GM23338 (cell line): ENCODE measurements at regions not wholly inside any gene's neighbourhood (a gene's known extent, or its start where the extent isn't known, plus 50 kb on each side); places are given as distances from the start of the nearest gene placed in this dataset.

Source experiments
- ATAC-seq: fragments of 200-7000 bp; cut with Tn5 transposase; 3 replicates; pipeline ENCODE4 v1.9.1; 2020
- DNase-seq: peaks from one replicate; pipeline ENCODE4 v3.0.0-alpha.2; 2015; ENCODE audit warnings: low spot score
- H2AFZ ChIP-seq: fragments of 200-600 bp; sonication (generic); 2 replicates; pipeline ENCODE4 v1.8.0; 2016; ENCODE audit warnings: antibody characterized with exemption, mild to moderate bottlenecking, moderate library complexity
- H3F3A ChIP-seq: fragments of 200-600 bp; sonication (generic); replicated peaks from 2 replicates; pipeline ENCODE4 v1.8.0; 2017; ENCODE audit warnings: antibody characterized with exemption, mixed run types, low read depth
- H3K27ac ChIP-seq: fragments of 200-600 bp; sonication (generic); 2 replicates; pipeline ENCODE4 v1.6.1; 2016; ENCODE audit warnings: low read depth
- H3K27me3 ChIP-seq: fragments of 200-600 bp; sonication (generic); 2 replicates; pipeline ENCODE4 v1.8.0; 2016; ENCODE audit warnings: mild to moderate bottlenecking, mixed run types, moderate library complexity; ENCODE audit not compliant: insufficient read depth
- H3K36me3 ChIP-seq: fragments of 200-600 bp; sonication (generic); 2 replicates; pipeline ENCODE4 v1.8.0; 2016; ENCODE audit warnings: mild to moderate bottlenecking; ENCODE audit not compliant: insufficient read depth
- H3K4me1 ChIP-seq: fragments of 200-600 bp; sonication (generic); 2 replicates; pipeline ENCODE4 v1.8.0; 2016; ENCODE audit warnings: mild to moderate bottlenecking, moderate library complexity; ENCODE audit not compliant: insufficient read depth
- H3K4me2 ChIP-seq: fragments of 200-600 bp; sonication (generic); 2 replicates; pipeline ENCODE4 v1.7.1; 2017; ENCODE audit warnings: mixed run types
- H3K4me3 ChIP-seq: fragments of 200-600 bp; sonication (generic); 2 replicates; pipeline ENCODE4 v1.6.1; 2016; ENCODE audit warnings: mixed run types
- H3K79me2 ChIP-seq: fragments of 200-600 bp; sonication (generic); replicated peaks from 2 replicates; pipeline ENCODE4 v1.8.0; 2017; ENCODE audit warnings: mild to moderate bottlenecking; ENCODE audit not compliant: insufficient read depth
- H3K9me2 ChIP-seq: fragments of 200-600 bp; sonication (generic); 2 replicates; pipeline ENCODE4 v1.8.0; 2017; ENCODE audit not compliant: insufficient read depth
- H4K20me1 ChIP-seq: fragments of 200-600 bp; sonication (generic); replicated peaks from 2 replicates; pipeline ENCODE4 v1.8.0; 2017; ENCODE audit warnings: mild to moderate bottlenecking; ENCODE audit not compliant: insufficient read depth
- H3K27ac Mint-ChIP-seq: 2 replicates; pipeline ENCODE4 v1.8.0; 2020; ENCODE audit warnings: inconsistent platforms, mild to moderate bottlenecking, moderate library complexity, mixed read lengths
- H3K27me3 Mint-ChIP-seq: 3 replicates; pipeline ENCODE4 v1.8.0; 2022; ENCODE audit warnings: low read depth, mild to moderate bottlenecking, moderate library complexity, mixed read lengths, inconsistent platforms; ENCODE audit not compliant: insufficient read depth, poor library complexity
- H3K36me3 Mint-ChIP-seq: 3 replicates; pipeline ENCODE4 v1.8.0; 2021; ENCODE audit warnings: low read depth, mild to moderate bottlenecking, inconsistent platforms, moderate library complexity, mixed read lengths
- H3K4me1 Mint-ChIP-seq: 3 replicates; pipeline ENCODE4 v1.8.0; 2020; ENCODE audit warnings: mild to moderate bottlenecking, inconsistent platforms, mixed read lengths
- H3K4me3 Mint-ChIP-seq: 3 replicates; pipeline ENCODE4 v1.8.0; 2021; ENCODE audit warnings: moderate library complexity, mild to moderate bottlenecking, inconsistent platforms, mixed read lengths
- H3K9me3 Mint-ChIP-seq: 3 replicates; pipeline ENCODE4 v1.8.0; 2020; ENCODE audit warnings: moderate library complexity, mild to moderate bottlenecking, inconsistent platforms, mixed read lengths
- CREB1 ChIP-seq: fragments of 250-450 bp; sonication (Bioruptor Pico); IDR thresholded peaks from 2 replicates; pipeline ENCODE4 v1.5.0; 2020; ENCODE audit warnings: low read depth, mild to moderate bottlenecking, moderate library complexity
- EZH2 ChIP-seq: fragments of 200-600 bp; sonication (generic); IDR thresholded peaks from one replicate; pipeline ENCODE4 v1.8.0; 2017; ENCODE audit warnings: antibody characterized with exemption, mild to moderate bottlenecking, low read depth; ENCODE audit not compliant: unreplicated experiment
- EZH2phosphoT487 ChIP-seq: fragments of 200-600 bp; sonication (generic); IDR thresholded peaks from one replicate; pipeline ENCODE4 v1.8.1; 2018; ENCODE audit warnings: antibody characterized with exemption; ENCODE audit not compliant: unreplicated experiment
- POLR2AphosphoS5 ChIP-seq: IDR thresholded peaks from 2 replicates; pipeline ENCODE4 v1.6.1; 2016; ENCODE audit warnings: antibody characterized with exemption, low read depth
- STAT1 ChIP-seq: IDR thresholded peaks from one replicate; pipeline ENCODE4 v1.6.1; 2016; ENCODE audit warnings: antibody characterized with exemption; ENCODE audit not compliant: unreplicated experiment
- ZNF114 ChIP-seq: fragments of 250-450 bp; sonication (Bioruptor Pico); IDR thresholded peaks from 2 replicates; pipeline ENCODE4 v1.5.0; 2020; ENCODE audit warnings: mild to moderate bottlenecking, moderate library complexity
- ZNF331 ChIP-seq: fragments of 250-450 bp; sonication (Bioruptor Pico); IDR thresholded peaks from 2 replicates; pipeline ENCODE4 v1.5.0; 2020; ENCODE audit warnings: low read depth, mild to moderate bottlenecking, moderate library complexity
- TF ChIP-seq, protein P1 (sequence below): IDR thresholded peaks from 2 replicates; pipeline ENCODE4 v1.6.1; 2016; ENCODE audit warnings: antibody characterized with exemption
- TF ChIP-seq, protein P2 (sequence below): fragments of 250-450 bp; sonication (Bioruptor Pico); IDR thresholded peaks from 2 replicates; pipeline ENCODE4 v1.5.0; 2020; ENCODE audit warnings: mild to moderate bottlenecking, moderate library complexity
- TF ChIP-seq, protein P3 (sequence below), 2 experiments: fragments of 200-600 bp in 1 of 2; sonication (generic) in 1 of 2; conservative IDR thresholded peaks; 2 replicates each; pipeline versions ENCODE4 v1.5.1 to v1.6.1; 2016 to 2017; ENCODE audit warnings: antibody characterized with exemption in 2 of 2, low read depth in 2 of 2, mild to moderate bottlenecking in 2 of 2, moderate library complexity in 1 of 2

DNA sequence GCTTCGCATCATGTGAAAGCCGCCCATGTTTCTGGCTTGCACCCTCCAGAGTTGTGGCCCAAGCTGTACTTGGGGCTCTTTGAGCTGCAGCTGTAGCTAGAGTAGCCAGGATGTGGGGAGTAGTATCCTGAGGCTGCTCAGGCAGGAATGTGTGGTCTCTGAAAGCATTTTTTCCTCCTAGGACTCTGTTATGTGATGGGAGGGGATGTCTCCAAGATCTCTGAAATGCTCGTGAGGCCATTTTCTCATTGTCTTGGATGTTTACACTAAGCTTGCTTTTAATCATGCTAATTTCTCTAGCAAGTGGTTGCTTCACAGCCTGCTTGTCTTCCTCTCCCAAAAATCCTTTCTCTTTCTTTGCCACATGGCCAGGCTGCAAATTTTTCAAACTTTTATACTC is 687.6 kb downstream of the DCDC2C start:
- H2AFZ ChIP-seq, result no peak overlapping the region
- no peak overlapping the region for H3K27ac Mint-ChIP-seq
- H3K27ac ChIP-seq, result peak overlapping the region; percentile 70; the same call in 1 of the 2 replicates
- H3F3A ChIP-seq, result no peaks in the 10 kb centered on the region
- no peaks in the 10 kb centered on the region for H3K79me2 ChIP-seq
- H3K4me1 Mint-ChIP-seq, result peaks cover 4% of the 10 kb centered on the region
- no peaks in the 10 kb centered on the region; the same call in 1 of the 2 replicates for H3K4me1 ChIP-seq
- H3K9me2 ChIP-seq, result 0 out of 2 replicates have a peak, but pooled peaks cover 9% of the 10 kb centered on the region
- H3K36me3 ChIP-seq, result peaks cover 5% of the 10 kb centered on the region; the same call in 1 of the 2 replicates
- no peak overlapping the region for H3K4me3 ChIP-seq
- peaks cover 90% of the 10 kb centered on the region for H3K9me3 Mint-ChIP-seq
- no peak overlapping the region for H3K4me3 Mint-ChIP-seq
- DNase-seq, result peak; percentile 40
- TF ChIP-seq CREB1 (CRISPR knock-in tag), result no peak
- TF ChIP-seq, protein P1, sequence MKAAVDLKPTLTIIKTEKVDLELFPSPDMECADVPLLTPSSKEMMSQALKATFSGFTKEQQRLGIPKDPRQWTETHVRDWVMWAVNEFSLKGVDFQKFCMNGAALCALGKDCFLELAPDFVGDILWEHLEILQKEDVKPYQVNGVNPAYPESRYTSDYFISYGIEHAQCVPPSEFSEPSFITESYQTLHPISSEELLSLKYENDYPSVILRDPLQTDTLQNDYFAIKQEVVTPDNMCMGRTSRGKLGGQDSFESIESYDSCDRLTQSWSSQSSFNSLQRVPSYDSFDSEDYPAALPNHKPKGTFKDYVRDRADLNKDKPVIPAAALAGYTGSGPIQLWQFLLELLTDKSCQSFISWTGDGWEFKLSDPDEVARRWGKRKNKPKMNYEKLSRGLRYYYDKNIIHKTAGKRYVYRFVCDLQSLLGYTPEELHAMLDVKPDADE, result no peak
- no peak for TF ChIP-seq ZNF331 (CRISPR knock-in tag)
- TF ChIP-seq, protein P2, sequence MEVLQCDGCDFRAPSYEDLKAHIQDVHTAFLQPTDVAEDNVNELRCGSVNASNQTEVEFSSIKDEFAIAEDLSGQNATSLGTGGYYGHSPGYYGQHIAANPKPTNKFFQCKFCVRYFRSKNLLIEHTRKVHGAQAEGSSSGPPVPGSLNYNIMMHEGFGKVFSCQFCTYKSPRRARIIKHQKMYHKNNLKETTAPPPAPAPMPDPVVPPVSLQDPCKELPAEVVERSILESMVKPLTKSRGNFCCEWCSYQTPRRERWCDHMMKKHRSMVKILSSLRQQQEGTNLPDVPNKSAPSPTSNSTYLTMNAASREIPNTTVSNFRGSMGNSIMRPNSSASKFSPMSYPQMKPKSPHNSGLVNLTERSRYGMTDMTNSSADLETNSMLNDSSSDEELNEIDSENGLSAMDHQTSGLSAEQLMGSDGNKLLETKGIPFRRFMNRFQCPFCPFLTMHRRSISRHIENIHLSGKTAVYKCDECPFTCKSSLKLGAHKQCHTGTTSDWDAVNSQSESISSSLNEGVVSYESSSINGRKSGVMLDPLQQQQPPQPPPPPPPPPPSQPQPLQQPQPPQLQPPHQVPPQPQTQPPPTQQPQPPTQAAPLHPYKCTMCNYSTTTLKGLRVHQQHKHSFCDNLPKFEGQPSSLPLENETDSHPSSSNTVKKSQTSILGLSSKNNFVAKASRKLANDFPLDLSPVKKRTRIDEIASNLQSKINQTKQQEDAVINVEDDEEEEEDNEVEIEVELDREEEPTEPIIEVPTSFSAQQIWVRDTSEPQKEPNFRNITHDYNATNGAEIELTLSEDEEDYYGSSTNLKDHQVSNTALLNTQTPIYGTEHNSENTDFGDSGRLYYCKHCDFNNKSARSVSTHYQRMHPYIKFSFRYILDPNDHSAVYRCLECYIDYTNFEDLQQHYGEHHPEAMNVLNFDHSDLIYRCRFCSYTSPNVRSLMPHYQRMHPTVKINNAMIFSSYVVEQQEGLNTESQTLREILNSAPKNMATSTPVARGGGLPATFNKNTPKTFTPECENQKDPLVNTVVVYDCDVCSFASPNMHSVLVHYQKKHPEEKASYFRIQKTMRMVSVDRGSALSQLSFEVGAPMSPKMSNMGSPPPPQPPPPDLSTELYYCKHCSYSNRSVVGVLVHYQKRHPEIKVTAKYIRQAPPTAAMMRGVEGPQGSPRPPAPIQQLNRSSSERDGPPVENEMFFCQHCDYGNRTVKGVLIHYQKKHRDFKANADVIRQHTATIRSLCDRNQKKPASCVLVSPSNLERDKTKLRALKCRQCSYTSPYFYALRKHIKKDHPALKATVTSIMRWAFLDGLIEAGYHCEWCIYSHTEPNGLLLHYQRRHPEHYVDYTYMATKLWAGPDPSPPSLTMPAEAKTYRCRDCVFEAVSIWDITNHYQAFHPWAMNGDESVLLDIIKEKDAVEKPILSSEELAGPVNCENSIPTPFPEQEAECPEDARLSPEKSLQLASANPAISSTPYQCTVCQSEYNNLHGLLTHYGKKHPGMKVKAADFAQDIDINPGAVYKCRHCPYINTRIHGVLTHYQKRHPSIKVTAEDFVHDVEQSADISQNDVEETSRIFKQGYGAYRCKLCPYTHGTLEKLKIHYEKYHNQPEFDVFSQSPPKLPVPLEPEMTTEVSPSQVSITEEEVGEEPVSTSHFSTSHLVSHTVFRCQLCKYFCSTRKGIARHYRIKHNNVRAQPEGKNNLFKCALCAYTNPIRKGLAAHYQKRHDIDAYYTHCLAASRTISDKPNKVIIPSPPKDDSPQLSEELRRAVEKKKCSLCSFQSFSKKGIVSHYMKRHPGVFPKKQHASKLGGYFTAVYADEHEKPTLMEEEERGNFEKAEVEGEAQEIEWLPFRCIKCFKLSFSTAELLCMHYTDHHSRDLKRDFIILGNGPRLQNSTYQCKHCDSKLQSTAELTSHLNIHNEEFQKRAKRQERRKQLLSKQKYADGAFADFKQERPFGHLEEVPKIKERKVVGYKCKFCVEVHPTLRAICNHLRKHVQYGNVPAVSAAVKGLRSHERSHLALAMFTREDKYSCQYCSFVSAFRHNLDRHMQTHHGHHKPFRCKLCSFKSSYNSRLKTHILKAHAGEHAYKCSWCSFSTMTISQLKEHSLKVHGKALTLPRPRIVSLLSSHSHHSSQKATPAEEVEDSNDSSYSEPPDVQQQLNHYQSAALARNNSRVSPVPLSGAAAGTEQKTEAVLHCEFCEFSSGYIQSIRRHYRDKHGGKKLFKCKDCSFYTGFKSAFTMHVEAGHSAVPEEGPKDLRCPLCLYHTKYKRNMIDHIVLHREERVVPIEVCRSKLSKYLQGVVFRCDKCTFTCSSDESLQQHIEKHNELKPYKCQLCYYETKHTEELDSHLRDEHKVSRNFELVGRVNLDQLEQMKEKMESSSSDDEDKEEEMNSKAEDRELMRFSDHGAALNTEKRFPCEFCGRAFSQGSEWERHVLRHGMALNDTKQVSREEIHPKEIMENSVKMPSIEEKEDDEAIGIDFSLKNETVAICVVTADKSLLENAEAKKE (CRISPR knock-in tag), result no peak
- TF ChIP-seq STAT1, result no peak
- no peak for TF ChIP-seq EZH2
- TF ChIP-seq, protein P3, sequence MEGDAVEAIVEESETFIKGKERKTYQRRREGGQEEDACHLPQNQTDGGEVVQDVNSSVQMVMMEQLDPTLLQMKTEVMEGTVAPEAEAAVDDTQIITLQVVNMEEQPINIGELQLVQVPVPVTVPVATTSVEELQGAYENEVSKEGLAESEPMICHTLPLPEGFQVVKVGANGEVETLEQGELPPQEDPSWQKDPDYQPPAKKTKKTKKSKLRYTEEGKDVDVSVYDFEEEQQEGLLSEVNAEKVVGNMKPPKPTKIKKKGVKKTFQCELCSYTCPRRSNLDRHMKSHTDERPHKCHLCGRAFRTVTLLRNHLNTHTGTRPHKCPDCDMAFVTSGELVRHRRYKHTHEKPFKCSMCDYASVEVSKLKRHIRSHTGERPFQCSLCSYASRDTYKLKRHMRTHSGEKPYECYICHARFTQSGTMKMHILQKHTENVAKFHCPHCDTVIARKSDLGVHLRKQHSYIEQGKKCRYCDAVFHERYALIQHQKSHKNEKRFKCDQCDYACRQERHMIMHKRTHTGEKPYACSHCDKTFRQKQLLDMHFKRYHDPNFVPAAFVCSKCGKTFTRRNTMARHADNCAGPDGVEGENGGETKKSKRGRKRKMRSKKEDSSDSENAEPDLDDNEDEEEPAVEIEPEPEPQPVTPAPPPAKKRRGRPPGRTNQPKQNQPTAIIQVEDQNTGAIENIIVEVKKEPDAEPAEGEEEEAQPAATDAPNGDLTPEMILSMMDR (conservative IDR thresholded peaks at IDR 0.05; ENCODE audit: low read depth in 2 of 2), result no peak
- TF ChIP-seq ZNF114 (CRISPR knock-in tag), result no peak
- no peak for TF ChIP-seq POLR2AphosphoS5
- TF ChIP-seq EZH2phosphoT487, result no peak
- H4K20me1 ChIP-seq, result no peaks in the 10 kb centered on the region
- H3K36me3 Mint-ChIP-seq, result peaks cover 64% of the 10 kb centered on the region
- peak; percentile 65 for ATAC-seq
- H3K4me2 ChIP-seq, result no peak overlapping the region
- H3K27me3 Mint-ChIP-seq, result peaks cover 3% of the 10 kb centered on the region
- no peaks in the 10 kb centered on the region for H3K27me3 ChIP-seq
